ENCODE measurements at regions not wholly inside any gene's neighbourhood (a gene's known extent, or its start where the extent isn't known, plus 50 kb on each side); places are given as distances from the start of the nearest gene placed in this dataset.
"Not testable (repeated sequence)": the region's sequence is repeated elsewhere in the genome, so short reads cannot be mapped to it uniquely, and the experiment has no call there.

DNA sequence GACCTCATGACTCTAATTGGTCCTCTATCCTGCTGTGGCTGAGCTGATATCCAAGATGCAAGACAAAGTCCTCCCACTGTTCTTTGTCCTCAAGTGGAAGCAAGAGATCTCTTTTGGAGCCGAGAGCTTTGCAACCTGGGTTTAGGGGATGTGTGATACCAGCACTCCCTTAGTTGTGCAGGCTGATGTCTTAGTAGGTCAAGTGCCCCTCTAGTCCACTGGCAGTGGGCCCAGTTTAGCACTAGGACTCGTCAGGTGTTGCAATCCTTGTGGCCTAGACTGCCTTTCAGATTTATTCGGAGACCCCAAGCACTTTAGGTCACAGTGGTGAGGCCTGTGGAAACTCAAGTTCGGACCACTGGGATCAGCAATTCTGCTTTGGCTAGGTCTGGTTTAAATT lies 64.0 kb downstream of the GPRASP3 start:
- no peak for DNase-seq
- in situ Hi-C loops (cut with HindIII; ENCODE audit: low pct_ligation_motif_present, low pct_unique_long_range_greater_than_20kb, low sequenced_read_pairs) = no loop called here

DNA sequence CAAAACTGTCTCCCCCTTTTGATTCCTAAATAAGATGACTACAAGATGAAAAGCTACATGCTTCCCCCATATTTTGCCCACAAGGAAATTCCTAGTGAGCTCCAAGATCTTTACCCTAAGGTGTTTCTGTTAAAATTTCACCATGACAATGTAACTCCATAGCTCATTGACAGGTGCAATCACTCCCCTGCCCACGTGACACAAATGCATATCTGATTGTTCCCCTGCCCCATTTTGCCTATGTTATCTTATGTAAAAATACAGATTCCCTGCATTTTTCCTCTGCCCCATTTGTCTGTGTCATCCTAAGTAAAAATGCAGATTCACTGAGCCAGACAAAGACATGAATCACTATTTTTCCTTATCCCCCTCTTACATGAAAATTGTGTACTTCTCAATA lies 66.7 kb downstream of the GPRASP3 start:
- in situ Hi-C loops (cut with HindIII; ENCODE audit: low pct_ligation_motif_present, low pct_unique_long_range_greater_than_20kb, low sequenced_read_pairs) = no loop called here
- no peak for DNase-seq

DNA sequence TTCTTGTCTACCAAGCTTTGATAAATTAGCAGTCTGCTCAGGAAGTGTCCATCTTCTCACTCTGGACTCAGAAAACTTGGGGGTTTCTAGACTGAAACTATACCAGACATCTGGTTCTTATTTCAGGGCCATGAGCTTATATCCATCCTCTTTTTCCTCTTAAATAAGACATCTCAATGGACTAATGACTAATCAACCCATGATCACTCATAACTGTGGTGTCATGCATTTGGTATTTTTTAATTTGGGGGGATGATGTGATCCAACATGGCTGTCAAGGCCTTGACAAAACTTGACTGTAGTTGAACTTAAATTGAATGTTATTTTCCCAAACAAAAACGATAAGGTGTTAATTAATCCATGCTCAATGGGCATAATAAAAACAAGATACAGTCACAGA lies 87.8 kb downstream of the GPRASP3 start:
- in situ Hi-C loops (cut with HindIII; ENCODE audit: low pct_ligation_motif_present, low pct_unique_long_range_greater_than_20kb, low sequenced_read_pairs) = no loop called here
- DNase-seq = no peak

- in situ Hi-C loops (cut with HindIII; ENCODE audit: low pct_ligation_motif_present, low pct_unique_long_range_greater_than_20kb, low sequenced_read_pairs); DNase-seq: not testable (repeated sequence)
These were observed 97.7 kb downstream of the GPRASP3 start for GRCh38 chrX:102818269-102818668.

GRCh38 chrX:102832661-102833060 lies 104.4 kb upstream of the RAB40AL start:
- peak; percentile 40 for DNase-seq

GRCh38 chrX:102833136-102833535 lies 103.9 kb upstream of the RAB40AL start:
- in situ Hi-C loops (cut with HindIII; ENCODE audit: low pct_ligation_motif_present, low pct_unique_long_range_greater_than_20kb, low sequenced_read_pairs) = no loop called here
- peak; percentile 5 for DNase-seq

More at GRCh38 chrX:102832661-102833060, 104.4 kb upstream of the RAB40AL start:
- in situ Hi-C loops (cut with HindIII; ENCODE audit: low pct_ligation_motif_present, low pct_unique_long_range_greater_than_20kb, low sequenced_read_pairs) = no loop called here

GRCh38 chrX:102835504-102836146 lies 101.4 kb upstream of the RAB40AL start:
- in situ Hi-C loops (cut with HindIII; ENCODE audit: low pct_ligation_motif_present, low pct_unique_long_range_greater_than_20kb, low sequenced_read_pairs) = no loop called here
- DNase-seq = peak; percentile 25

- in situ Hi-C loops (cut with HindIII; ENCODE audit: low pct_ligation_motif_present, low pct_unique_long_range_greater_than_20kb, low sequenced_read_pairs) = no loop called here
- no peak for DNase-seq
These were observed 99.2 kb upstream of the RAB40AL start for GRCh38 chrX:102837847-102838246.

GRCh38 chrX:102840871-102841705 lies 96.0 kb upstream of the RAB40AL start:
- in situ Hi-C loops (cut with HindIII; ENCODE audit: low pct_ligation_motif_present, low pct_unique_long_range_greater_than_20kb, low sequenced_read_pairs) = no loop called here
- DNase-seq = peak; percentile 51

GRCh38 chrX:102841706-102842003 lies 95.4 kb upstream of the RAB40AL start:
- in situ Hi-C loops (cut with HindIII; ENCODE audit: low pct_ligation_motif_present, low pct_unique_long_range_greater_than_20kb, low sequenced_read_pairs) = no loop called here
- DNase-seq = no peak

GRCh38 chrX:102845020-102845419 lies 92.1 kb upstream of the RAB40AL start:
- in situ Hi-C loops (cut with HindIII; ENCODE audit: low pct_ligation_motif_present, low pct_unique_long_range_greater_than_20kb, low sequenced_read_pairs) = no loop called here
- no peak for DNase-seq

GRCh38 chrX:102846544-102847236 lies 90.4 kb upstream of the RAB40AL start:
- peak; percentile 18 for DNase-seq
- in situ Hi-C loops (cut with HindIII; ENCODE audit: low pct_ligation_motif_present, low pct_unique_long_range_greater_than_20kb, low sequenced_read_pairs) = no loop called here

GRCh38 chrX:102847362-102847761 lies 89.7 kb upstream of the RAB40AL start:
- in situ Hi-C loops (cut with HindIII; ENCODE audit: low pct_ligation_motif_present, low pct_unique_long_range_greater_than_20kb, low sequenced_read_pairs) = no loop called here
- DNase-seq = no peak

DNA sequence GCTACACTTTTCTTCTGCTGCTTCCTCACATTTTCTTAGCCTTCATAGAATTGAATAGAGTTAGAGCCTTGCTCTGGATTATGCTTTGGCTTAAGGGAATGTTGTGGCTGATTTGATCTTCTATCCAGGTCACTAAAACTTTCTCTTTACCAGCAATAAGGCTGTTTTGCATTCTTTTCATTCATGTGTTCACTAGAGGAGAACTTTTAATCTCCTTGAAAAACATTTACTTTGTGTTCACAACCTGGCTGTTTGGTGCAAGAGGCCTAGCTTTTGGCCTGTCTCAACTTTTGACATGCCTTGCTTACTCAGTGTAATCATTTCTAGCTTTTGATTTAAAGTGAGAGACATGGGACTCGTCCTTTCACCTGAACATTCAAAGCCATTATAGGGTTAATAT lies 87.7 kb upstream of the RAB40AL start:
- in situ Hi-C loops (cut with HindIII; ENCODE audit: low pct_ligation_motif_present, low pct_unique_long_range_greater_than_20kb, low sequenced_read_pairs) = no loop called here
- DNase-seq = peak; percentile 42

GRCh38 chrX:102858826-102859549 lies 78.1 kb upstream of the RAB40AL start:
- in situ Hi-C loops (cut with HindIII; ENCODE audit: low pct_ligation_motif_present, low pct_unique_long_range_greater_than_20kb, low sequenced_read_pairs); DNase-seq: not testable (repeated sequence)

DNA sequence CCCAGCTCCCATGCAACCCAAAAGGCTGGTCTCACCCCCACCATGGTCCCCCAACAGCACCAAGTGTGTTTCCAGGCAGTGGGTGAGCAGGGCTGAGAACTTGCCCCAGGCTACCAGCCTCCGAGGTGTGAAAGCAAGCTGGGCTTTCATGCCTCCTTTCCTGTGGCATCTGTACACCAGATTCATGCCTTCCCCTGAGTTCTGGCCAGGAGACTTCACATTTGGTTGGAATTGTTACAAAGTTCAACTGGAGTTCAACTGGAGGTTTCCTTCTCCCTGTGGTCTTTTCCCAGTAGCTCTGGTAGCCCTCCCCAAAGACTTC lies 77.6 kb upstream of the RAB40AL start:
- no peak for DNase-seq
- in situ Hi-C loops (cut with HindIII; ENCODE audit: low pct_ligation_motif_present, low pct_unique_long_range_greater_than_20kb, low sequenced_read_pairs) = no loop called here

DNA sequence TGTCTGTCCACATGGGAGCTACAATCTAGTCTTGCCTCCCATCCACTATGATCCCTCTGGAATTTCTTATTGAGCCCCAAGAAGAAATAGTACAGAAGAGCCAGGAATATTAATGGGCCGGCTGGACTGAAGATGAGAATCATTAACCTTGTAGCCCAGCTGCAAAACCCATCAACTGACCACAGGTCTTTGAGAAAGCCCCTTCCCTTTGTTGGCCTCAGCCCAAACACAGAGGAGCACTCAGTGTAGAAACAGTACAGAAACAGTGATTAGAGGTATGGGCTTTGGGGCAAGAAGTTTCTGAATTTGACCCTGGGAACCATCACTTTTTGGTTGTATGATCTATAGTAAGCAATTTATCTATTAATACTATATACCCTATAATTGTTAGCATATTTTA lies 76.8 kb upstream of the RAB40AL start:
- in situ Hi-C loops (cut with HindIII; ENCODE audit: low pct_ligation_motif_present, low pct_unique_long_range_greater_than_20kb, low sequenced_read_pairs) = no loop called here
- DNase-seq = no peak

- in situ Hi-C loops (cut with HindIII; ENCODE audit: low pct_ligation_motif_present, low pct_unique_long_range_greater_than_20kb, low sequenced_read_pairs) = no loop called here
- peak; percentile 62 for DNase-seq
These were observed 73.3 kb upstream of the RAB40AL start for GRCh38 chrX:102863735-102864134.

GRCh38 chrX:102866981-102867656 lies 70.0 kb upstream of the RAB40AL start:
- DNase-seq = no peak
- in situ Hi-C loops (cut with HindIII; ENCODE audit: low pct_ligation_motif_present, low pct_unique_long_range_greater_than_20kb, low sequenced_read_pairs) = no loop called here

All from ACHN (cell line).